DMS79 treated with DMSO at 0.1 percent for 48 hours (cell line): ENCODE measurements at regions not wholly inside any gene's neighbourhood (a gene's known extent, or its start where the extent isn't known, plus 50 kb on each side); places are given as distances from the start of the nearest gene placed in this dataset.

Experiments used
- DNase-seq: peaks from one replicate; lab custom pipeline; 2025; lab: John Stamatoyannopoulos, UW

GRCh38 chr9:134487066-134487710 is 154.4 kb upstream of the COL5A1 start:
- no peak for DNase-seq

GRCh38 chr9:134488331-134489280 is 153.0 kb upstream of the COL5A1 start:
- peak; percentile 19 for DNase-seq

GRCh38 chr9:134489621-134490408 is 151.8 kb upstream of the COL5A1 start:
- DNase-seq: no peak

- DNase-seq: no peak
Observed at GRCh38 chr9:134490446-134490845, 151.2 kb upstream of the COL5A1 start.

- DNase-seq: no peak
Observed at GRCh38 chr9:134491196-134491835, 150.3 kb upstream of the COL5A1 start.

- no peak for DNase-seq
Observed at GRCh38 chr9:134491856-134492255, 149.7 kb upstream of the COL5A1 start.

GRCh38 chr9:134492281-134492691 is 149.3 kb upstream of the COL5A1 start:
- DNase-seq: no peak

- no peak for DNase-seq
Observed at GRCh38 chr9:134492721-134493460, 148.7 kb upstream of the COL5A1 start.

GRCh38 chr9:134493461-134494272 is 147.9 kb upstream of the COL5A1 start:
- no peak for DNase-seq

GRCh38 chr9:134494273-134494815 is 147.3 kb upstream of the COL5A1 start:
- no peak for DNase-seq

- no peak for DNase-seq
Observed at GRCh38 chr9:134494905-134495304, 146.7 kb upstream of the COL5A1 start.

- no peak for DNase-seq
Observed at GRCh38 chr9:134495881-134496412, 145.7 kb upstream of the COL5A1 start.

GRCh38 chr9:134496413-134497282 is 145.0 kb upstream of the COL5A1 start:
- DNase-seq: no peak

- DNase-seq: no peak
Observed at GRCh38 chr9:134497283-134497860, 144.2 kb upstream of the COL5A1 start.

- no peak for DNase-seq
Observed at GRCh38 chr9:134498814-134499166, 142.8 kb upstream of the COL5A1 start.

- no peak for DNase-seq
Observed at GRCh38 chr9:134500931-134501760, 140.5 kb upstream of the COL5A1 start.

GRCh38 chr9:134501761-134502265 is 139.8 kb upstream of the COL5A1 start:
- peak; percentile 19 for DNase-seq
